Breast epithelium (tissue), 3 donors: ENCODE measurements at regions not wholly inside any gene's neighbourhood (a gene's known extent, or its start where the extent isn't known, plus 50 kb on each side); places are given as distances from the start of the nearest gene placed in this dataset.

ENCODE experiments used
- CTCF ChIP-seq, 3 donors: fragments of 450-650 bp; IDR thresholded peaks; one replicate each; pipeline ENCODE4 v1.5.1; 2016 to 2017; ENCODE audit warnings: antibody characterized with exemption in 3 of 3, mild to moderate bottlenecking in 3 of 3, moderate library complexity in 3 of 3
- POLR2A ChIP-seq: fragments of 450-650 bp; IDR thresholded peaks from one replicate; pipeline ENCODE4 v1.6.1; 2016; ENCODE audit warnings: antibody characterized with exemption, mild to moderate bottlenecking, moderate library complexity

GRCh38 chr15:77691607-77692006, 58.9 kb upstream of the LINGO1 start:
- TF ChIP-seq CTCF (IDR thresholded peaks at IDR 0.05) = no peak
- TF ChIP-seq POLR2A = no peak
